ENCODE measurements at regions not wholly inside any gene's neighbourhood (a gene's known extent, or its start where the extent isn't known, plus 50 kb on each side); places are given as distances from the start of the nearest gene placed in this dataset.

DNA sequence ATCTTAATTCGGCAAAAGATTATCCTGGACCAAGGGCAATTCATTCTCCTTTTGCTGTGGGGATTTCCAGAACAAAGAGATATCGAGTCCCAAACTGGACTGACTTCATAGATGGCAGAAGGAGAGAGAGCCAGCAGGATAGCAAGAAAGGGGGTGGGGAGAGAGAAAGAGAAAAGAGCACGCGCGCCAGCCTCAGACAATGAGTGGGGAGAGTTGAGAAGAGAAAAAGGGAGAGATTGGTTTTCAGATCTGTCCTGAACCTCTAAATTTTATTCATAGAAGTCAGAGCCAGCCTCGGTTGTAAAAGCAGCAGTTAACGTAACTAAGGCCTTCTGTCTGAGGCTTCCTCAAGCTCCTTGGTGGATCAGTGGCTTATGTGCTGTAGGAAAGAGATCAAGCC lies 55.3 kb upstream of the ALDH1B1 start:
- POLR2A ChIA-PET, result no interaction called here
- CTCF ChIA-PET, result no interaction called here
- DNase-seq (ENCODE audit: extremely low spot score), result no peak
- TF ChIP-seq, protein P1, sequence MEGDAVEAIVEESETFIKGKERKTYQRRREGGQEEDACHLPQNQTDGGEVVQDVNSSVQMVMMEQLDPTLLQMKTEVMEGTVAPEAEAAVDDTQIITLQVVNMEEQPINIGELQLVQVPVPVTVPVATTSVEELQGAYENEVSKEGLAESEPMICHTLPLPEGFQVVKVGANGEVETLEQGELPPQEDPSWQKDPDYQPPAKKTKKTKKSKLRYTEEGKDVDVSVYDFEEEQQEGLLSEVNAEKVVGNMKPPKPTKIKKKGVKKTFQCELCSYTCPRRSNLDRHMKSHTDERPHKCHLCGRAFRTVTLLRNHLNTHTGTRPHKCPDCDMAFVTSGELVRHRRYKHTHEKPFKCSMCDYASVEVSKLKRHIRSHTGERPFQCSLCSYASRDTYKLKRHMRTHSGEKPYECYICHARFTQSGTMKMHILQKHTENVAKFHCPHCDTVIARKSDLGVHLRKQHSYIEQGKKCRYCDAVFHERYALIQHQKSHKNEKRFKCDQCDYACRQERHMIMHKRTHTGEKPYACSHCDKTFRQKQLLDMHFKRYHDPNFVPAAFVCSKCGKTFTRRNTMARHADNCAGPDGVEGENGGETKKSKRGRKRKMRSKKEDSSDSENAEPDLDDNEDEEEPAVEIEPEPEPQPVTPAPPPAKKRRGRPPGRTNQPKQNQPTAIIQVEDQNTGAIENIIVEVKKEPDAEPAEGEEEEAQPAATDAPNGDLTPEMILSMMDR (IDR thresholded peaks at IDR 0.05; ENCODE audit: control extremely low read depth, extremely low read depth, low read depth, missing control alignments), result no peak

DNA sequence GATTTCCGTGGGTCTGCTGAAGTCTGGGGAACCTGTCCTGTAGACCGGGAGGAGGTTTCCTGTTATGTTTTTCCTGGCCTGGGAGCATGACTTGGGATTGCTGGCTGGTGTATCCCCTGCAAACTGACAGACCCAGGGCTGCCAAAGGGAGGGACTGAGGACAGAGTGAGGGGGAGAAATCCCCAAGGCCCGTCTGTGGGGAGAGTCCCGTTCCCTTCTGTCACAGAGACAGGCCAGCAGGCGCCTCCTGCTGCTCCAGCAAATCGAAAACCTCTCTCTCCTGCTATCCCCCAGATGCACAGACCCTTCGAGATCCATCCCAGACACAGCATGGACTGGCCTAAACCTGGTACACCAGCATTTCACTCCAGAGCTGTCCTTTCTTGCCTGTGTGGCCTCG lies 56.2 kb upstream of the ALDH1B1 start:
- ChIA-PET CTCF (no interaction called here), POLR2A (no interaction called here)
- DNase-seq (ENCODE audit: extremely low spot score), result no peak
- TF ChIP-seq, protein P1 (IDR thresholded peaks at IDR 0.05; ENCODE audit: control extremely low read depth, extremely low read depth, low read depth, missing control alignments), result no peak

DNA sequence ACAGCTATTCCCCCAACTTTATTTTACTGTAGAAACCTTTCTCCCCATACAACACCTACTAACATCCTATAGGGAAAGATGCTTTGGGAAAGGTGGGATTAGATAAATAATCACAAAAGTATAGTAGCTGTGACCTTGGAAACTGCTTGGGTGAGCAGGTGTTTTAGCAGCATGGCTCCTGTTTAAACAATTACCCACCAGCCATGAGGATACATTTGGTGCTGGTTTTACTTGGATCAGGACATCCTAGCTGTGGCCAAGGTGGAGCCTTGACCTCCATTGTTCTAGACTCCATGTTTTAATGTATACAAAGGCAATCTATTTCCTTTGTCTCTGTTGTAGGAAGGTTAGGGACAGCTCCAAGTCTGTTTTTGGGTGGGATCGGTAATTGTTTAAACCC lies 56.8 kb upstream of the ALDH1B1 start:
- POLR2A ChIA-PET, result no interaction called here
- CTCF ChIA-PET, result interaction anchor here (1.9 kb wide), 1 partner anchor 422 kb away, joined by 5 read pairs; no protein-coding TSS in a partner anchor
- TF ChIP-seq, protein P1 (IDR thresholded peaks at IDR 0.05; ENCODE audit: control extremely low read depth, extremely low read depth, low read depth, missing control alignments), result no peak
- no peak for DNase-seq (ENCODE audit: extremely low spot score)

DNA sequence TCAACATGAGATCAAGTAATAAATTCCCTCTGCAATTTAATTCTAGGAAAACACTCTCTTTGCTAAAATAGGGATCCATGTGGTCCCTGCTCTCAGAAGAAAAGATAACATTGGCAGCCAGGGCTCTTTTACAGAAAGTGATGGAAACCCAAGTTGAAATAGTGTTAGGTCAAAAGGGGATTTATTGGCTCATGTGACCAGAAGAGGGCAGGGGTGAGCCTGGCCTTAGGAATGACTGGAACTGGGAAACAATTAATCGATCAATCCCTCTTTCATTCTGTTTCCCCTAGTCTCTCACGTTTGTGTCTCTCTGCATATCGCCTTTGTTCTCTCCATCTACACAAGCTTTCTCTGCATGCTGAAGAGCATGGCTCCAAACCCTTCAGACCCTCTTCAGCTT lies 58.3 kb upstream of the ALDH1B1 start:
- ChIA-PET CTCF (interaction anchor here (0.8 to 1.9 kb wide), 4 partner anchors 9 to 421 kb away, joined by 3 to 5 read pairs (median 4); no protein-coding TSS in a partner anchor), POLR2A (no interaction called here)
- TF ChIP-seq, protein P1 (IDR thresholded peaks at IDR 0.05; ENCODE audit: control extremely low read depth, extremely low read depth, low read depth, missing control alignments), result peak; percentile 23
- DNase-seq (ENCODE audit: extremely low spot score), result no peak

DNA sequence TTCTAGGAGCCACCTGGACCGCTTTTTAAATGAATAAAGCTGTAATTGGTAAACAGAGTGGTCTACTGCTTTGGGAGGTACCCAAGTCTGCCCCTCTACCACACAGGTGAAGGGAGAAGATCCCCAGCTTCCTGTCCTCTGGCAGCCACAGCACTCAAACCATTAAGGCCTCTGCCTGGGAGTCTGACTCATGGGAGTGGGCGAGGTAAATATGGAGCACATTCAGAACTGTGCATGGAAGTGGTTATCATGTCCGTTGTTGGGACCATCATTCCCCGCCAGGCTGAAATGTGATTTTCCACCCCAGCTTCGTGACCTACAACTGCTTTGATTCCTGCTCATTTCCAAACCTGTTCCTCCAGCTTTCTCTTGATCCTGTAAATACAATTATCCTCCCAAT lies 59.5 kb upstream of the ALDH1B1 start:
- ChIA-PET POLR2A (no interaction called here), CTCF (interaction anchor here (0.9 to 1.6 kb wide), 2 partner anchors 173 to 245 kb away, joined by 3 read pairs; no protein-coding TSS in a partner anchor)
- TF ChIP-seq, protein P1 (IDR thresholded peaks at IDR 0.05; ENCODE audit: control extremely low read depth, extremely low read depth, low read depth, missing control alignments), result no peak
- DNase-seq (ENCODE audit: extremely low spot score), result no peak

DNA sequence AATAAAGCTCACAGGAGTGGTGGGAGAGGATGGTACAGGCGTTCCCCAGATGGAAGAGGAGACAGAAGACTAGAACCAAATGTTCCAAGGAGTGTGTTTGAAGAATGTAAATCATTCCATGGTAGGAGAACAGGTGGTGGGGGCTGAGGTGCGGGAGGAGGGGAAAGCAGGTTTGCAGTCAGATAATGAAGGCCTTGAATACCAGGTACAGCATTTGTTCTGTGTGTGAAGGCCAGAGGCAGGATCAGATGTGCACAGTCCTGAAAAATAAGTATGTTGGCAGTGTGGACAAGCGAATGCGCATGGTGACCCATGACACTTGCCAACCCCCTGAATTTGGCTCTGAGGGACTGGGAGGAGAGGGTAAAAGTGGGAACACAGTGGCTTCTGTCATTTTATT lies 59.9 kb upstream of the ALDH1B1 start:
- no peak for DNase-seq (ENCODE audit: extremely low spot score)
- TF ChIP-seq, protein P1 (IDR thresholded peaks at IDR 0.05; ENCODE audit: control extremely low read depth, extremely low read depth, low read depth, missing control alignments), result no peak
- ChIA-PET POLR2A (no interaction called here), CTCF (interaction anchor here (0.9 to 1.6 kb wide), 2 partner anchors 173 to 244 kb away, joined by 3 read pairs; no protein-coding TSS in a partner anchor)

DNA sequence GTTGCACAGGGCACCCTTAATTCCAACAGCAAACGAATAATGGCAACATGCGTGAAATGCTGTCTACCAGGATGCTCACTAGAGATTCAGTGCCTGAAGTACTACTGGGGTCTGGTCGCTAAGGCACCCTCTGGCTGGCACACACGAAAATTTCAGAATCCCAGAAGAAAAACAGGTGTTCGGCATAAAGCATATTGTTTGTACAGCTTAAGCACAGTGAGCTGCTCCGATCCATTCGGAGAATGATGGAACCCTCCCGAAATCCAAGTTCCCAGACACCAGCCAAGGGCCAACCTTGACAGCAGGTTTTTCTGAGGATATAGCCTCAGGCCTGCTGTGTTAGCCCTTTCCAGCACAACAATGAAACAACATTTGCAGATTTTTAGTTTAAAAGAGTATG lies 61.4 kb upstream of the ALDH1B1 start:
- TF ChIP-seq, protein P1 (IDR thresholded peaks at IDR 0.05; ENCODE audit: control extremely low read depth, extremely low read depth, low read depth, missing control alignments), result no peak
- POLR2A ChIA-PET, result no interaction called here
- DNase-seq (ENCODE audit: extremely low spot score), result no peak
- CTCF ChIA-PET, result interaction anchor here (1.0 kb wide), 1 partner anchor 14 kb away, joined by 3 read pairs; no protein-coding TSS in a partner anchor

Data from GM10248 (cell line).